Right forelimb (tissue), 1 donor: ENCODE measurements at regions not wholly inside any gene's neighbourhood (a gene's known extent, or its start where the extent isn't known, plus 50 kb on each side); places are given as distances from the start of the nearest gene placed in this dataset.

Experiments
- DNase-seq: peaks from one replicate; pipeline ENCODE4 v3.0.0-alpha.2; 2018

GRCh38 chr10:107727767-107728317, 563.3 kb upstream of the SORCS1 start:
- DNase-seq = no peak

DNA sequence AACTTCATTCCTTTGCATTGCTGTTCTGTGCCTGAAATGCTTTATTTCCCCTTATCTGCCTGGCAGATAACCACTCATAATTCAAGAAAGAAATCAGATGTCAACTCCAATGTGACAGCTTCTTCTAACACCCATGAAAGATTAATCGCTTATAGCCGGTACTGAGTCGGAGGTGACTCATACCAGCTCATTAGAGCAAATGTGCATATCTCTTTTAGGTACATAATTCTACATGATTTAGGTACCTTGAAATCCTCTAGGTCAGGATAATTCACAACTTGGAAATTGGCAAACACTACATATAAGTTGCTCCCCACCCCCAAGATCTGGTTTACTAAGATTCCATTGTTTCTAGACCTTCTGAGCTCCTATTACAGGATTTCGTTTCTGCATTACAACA, 554.4 kb upstream of the SORCS1 start:
- no peak for DNase-seq

- DNase-seq = no peak
Observed at GRCh38 chr10:107717046-107717445, 552.5 kb upstream of the SORCS1 start.

DNA sequence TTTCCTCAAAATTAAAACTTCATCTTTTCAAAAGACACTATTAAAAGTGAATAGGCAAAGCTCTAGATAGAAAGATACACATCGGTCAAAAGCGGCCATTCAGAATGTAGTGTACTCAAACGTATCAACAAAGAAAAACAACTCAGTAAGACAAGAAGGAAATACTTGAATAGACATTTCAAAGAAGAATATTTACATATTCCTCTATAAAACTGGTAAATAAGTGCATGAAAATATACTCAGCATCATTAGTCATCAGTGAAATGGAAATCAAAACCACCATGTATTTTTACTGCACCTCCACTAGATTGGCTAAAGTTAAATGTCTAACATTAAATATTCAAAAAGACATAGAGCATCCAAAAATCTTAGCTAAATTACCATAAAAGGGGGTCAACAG, 551.1 kb upstream of the SORCS1 start:
- DNase-seq = no peak

DNA sequence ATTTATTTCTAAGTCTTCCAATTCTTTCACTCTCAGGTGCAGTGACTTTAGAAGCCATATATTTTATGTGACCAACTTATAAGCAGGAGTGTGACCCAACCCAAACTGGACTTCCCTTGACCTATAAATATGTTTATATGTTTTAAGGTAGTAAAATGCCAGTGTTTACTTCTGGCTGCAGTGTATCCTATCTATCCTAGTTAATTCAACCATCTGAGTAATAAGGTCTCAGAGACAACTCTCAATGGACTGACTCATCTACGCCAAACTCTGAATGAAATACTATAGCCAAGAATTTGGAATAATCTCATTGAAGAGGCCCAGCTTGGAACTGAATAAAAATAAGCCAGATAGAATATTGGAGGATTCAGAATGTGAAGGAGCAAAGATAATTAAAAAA, 544.5 kb upstream of the SORCS1 start:
- no peak for DNase-seq

GRCh38 chr10:107706096-107706725, 541.7 kb upstream of the SORCS1 start:
- DNase-seq = no peak

DNA sequence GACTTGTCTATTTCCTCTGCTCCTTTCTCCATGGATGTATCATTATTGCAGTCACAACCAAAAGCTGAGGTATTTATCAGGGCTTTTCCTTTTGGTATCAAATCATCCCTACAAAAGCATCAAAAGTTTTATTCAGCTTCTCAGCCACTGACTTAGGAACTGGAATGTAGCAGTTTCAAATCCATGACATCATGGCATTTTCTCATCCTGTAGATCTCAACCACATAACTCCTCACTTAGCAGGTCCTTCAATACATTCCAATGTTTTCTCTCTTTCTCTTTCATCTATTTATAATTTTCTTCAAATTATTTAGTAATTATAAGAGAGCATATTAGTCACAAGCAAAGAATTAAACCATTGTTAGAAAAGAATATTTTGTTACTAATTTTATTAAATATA, 537.4 kb upstream of the SORCS1 start:
- no peak for DNase-seq

GRCh38 chr10:107692072-107692471, 527.6 kb upstream of the SORCS1 start:
- no peak for DNase-seq

DNA sequence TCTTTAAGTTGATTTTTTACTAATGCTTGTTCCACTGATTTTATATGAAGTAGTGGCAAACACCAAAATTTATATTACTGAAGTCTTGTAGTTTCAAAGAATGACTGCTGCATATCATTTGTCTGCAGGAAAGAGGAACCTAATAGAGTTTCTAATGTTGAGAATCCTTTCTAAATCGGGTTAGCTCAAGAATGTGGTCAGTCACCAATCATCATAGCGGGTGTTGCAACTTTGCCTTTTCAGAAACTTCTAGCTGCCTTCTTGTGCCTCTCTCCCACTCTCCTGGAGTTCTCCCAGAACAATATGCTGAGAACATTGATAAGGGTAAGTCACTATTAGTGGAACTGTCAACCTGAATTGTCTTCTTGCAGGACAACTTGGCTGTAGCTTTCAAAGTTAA, 524.8 kb upstream of the SORCS1 start:
- DNase-seq = no peak

GRCh38 chr10:107687701-107688100, 523.2 kb upstream of the SORCS1 start:
- no peak for DNase-seq

- no peak for DNase-seq
Observed at GRCh38 chr10:107686095-107686494, 521.6 kb upstream of the SORCS1 start.

GRCh38 chr10:107671960-107672359, 507.5 kb upstream of the SORCS1 start:
- no peak for DNase-seq

- no peak for DNase-seq
Observed at GRCh38 chr10:107666214-107666613, 501.7 kb upstream of the SORCS1 start.

GRCh38 chr10:107665459-107665858, 501.0 kb upstream of the SORCS1 start:
- DNase-seq = no peak

DNA sequence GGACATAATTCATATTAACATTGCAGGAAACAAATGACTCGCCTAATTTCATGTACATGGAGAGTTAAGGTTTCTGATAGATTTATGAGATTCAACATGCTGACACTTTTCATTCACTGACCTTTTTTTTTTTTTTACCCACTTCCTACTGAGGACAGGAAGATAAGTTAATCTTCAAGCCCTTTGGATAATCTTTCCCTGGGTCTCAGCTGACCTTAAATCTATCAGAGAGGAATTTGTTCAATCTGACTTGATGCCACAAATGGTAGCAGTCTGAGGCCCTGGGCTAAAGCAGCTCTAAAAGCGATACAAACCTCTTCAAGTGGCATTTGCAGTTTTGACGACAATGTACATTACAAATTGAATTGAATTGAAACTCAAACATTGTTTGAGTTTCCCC, 493.3 kb upstream of the SORCS1 start:
- DNase-seq = no peak

- DNase-seq = no peak
Observed at GRCh38 chr10:107656932-107657331, 492.4 kb upstream of the SORCS1 start.

DNA sequence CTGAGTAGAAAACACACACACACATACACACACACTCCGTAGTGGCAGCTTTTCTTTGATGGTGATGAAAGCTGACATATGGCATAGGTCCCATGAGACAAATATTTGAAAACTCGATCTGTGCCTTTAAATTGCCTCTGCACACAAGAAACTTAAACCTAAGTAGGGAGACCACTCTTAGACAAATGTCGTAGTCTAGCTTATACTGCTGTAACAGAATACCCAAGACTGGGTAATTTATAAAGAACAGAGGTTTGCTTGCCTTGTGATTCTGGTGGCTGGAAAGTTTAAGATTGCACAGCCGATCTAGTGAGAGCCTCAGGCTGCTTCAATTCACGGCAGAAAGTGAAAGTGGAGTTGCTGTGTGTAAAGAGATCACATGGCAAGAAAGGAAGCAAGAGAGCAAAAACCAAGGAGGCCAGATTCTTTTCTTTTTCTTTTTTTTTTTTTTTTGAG, 489.4 kb upstream of the SORCS1 start:
- no peak for DNase-seq

DNA sequence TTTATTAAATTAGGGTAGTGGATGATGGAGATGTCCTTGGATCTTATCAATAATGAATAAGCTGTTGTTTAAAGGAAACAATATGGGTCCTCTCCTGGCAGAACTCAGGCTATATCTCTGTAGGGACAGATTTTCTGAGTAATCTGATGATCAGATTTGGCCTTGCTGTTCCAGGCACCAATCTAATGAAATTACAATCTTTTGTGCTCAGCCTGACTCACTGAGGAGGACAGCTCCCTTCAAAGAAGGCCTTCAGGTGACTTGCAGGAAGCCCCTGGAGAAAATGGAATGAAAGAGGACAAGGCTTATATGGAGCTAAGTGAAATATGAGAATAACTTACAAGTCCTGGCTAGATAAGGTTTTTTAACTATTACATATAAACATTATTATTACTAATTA, 486.4 kb upstream of the SORCS1 start:
- DNase-seq = no peak

GRCh38 chr10:107649249-107649648, 484.7 kb upstream of the SORCS1 start:
- no peak for DNase-seq

DNA sequence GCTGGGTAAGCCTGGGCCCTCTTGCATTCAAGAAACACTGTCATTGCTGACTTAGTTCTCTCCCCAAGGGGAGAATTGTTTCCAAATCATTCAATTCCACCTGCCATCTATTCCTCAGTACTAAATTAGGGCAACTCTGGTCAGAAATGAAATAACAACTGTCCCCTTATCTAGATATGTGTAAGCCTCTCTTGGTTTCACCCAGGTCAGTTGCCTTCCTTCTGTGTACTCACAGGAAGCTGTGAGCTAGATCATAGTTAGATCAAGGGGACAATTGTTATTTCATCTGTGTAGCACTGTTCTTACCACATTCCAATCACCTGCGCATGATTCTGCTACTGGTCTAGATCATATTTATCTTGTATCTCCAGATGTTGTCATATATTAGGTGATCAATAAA, 483.0 kb upstream of the SORCS1 start:
- DNase-seq = no peak

- DNase-seq = no peak
Observed at GRCh38 chr10:107631876-107632275, 467.4 kb upstream of the SORCS1 start.

DNA sequence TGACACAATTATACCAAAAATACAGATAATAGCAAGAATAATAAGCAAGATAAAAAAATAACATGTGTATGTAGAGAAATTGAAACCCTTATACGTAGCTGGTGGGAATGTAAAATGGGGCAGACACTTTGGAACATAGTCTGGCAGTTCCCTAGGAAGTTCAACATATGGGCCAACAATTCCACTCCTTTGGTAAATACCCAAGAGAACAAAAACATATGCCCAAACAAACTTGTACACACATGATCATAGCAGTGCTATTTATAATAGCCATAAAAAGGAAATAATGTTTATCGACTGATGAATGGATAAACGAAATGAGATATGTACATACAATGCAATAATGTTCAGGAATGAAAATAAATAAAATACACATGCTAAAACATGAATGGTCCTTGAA, 462.4 kb upstream of the SORCS1 start:
- no peak for DNase-seq

DNA sequence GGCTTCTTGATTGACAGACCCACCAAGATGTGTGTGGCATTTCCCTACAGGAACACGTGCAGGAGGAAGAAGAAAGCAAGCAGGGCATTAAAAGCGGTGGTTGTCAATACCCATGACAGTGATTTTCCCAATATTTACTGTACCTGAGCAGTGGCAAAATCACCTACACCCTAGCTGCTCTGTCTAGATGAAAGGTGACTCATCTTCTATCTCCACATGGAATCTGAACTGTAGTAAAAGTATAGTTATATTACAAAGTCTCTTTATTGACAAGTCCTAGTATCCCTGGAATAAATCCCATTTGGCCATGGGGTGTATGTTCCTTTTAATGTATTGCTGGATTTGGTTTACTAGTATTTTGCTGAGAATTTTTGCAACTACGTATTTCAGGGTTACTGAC, 458.8 kb upstream of the SORCS1 start:
- no peak for DNase-seq

DNA sequence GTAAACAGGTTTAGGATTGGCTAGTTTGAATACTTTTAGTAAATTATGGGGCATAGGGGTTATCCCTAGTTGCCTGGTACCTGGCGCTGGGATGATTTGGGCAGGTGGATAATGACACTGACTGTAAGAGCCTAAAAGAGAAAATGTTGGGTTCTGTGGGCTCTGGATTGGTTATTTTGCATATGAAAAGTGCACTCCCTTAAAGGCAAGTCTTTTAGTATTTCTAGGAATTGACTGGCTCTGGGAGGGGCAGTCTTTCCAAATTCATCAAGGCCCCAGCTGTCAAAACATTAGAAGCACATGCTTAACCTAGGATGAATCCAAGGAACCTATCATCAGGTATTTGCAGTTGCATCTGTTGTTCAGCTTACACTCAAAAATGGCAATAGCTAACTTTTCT, 454.6 kb upstream of the SORCS1 start:
- DNase-seq = no peak

DNA sequence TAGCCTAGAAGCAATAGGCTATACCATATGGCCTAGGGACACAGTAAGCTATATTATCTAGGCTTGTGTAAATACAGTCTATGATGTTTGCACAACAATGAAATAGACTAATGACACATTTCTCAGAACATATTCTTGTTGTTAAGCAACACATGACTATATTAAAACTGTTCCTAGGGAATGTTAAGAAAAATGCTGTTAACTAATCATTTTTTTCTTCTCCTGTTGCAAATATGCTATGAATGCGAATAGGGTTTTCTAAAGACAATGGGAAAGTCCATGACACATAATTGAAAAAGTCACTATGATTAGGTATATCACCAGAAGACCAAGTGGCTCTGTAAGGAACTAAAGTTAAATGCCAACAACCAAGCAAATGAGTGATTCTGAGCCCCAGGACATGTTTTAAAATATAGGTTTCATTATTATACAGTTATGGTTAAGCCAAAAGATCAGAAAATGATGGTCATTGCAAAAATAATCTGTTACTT, 454.0 kb upstream of the SORCS1 start:
- no peak for DNase-seq
